Breast epithelium (tissue), 3 donors: ENCODE measurements at regions not wholly inside any gene's neighbourhood (a gene's known extent, or its start where the extent isn't known, plus 50 kb on each side); places are given as distances from the start of the nearest gene placed in this dataset.

Experiments used
- CTCF ChIP-seq, 3 donors: fragments of 450-650 bp; IDR thresholded peaks; one replicate each; pipeline ENCODE4 v1.5.1; 2016 to 2017; ENCODE audit warnings: antibody characterized with exemption in 3 of 3, mild to moderate bottlenecking in 3 of 3, moderate library complexity in 3 of 3
- POLR2A ChIP-seq: fragments of 450-650 bp; IDR thresholded peaks from one replicate; pipeline ENCODE4 v1.6.1; 2016; ENCODE audit warnings: antibody characterized with exemption, mild to moderate bottlenecking, moderate library complexity
- POLR2AphosphoS5 ChIP-seq, 3 donors: sonication (generic); formaldehyde crosslinking; IDR thresholded peaks; one replicate each; pipeline ENCODE4 v1.6.1; 2017; ENCODE audit warnings: antibody characterized with exemption in 3 of 3

GRCh38 chr3:13187593-13187992 lies 114.4 kb upstream of the IQSEC1 start:
- TF ChIP-seq CTCF (IDR thresholded peaks at IDR 0.05) (no peak), POLR2A (no peak), POLR2AphosphoS5 (IDR thresholded peaks at IDR 0.05) (no peak)
